DLD1 (cell line): ENCODE measurements at regions not wholly inside any gene's neighbourhood (a gene's known extent, or its start where the extent isn't known, plus 50 kb on each side); places are given as distances from the start of the nearest gene placed in this dataset.

Experiments used
- in situ Hi-C: cut with HindIII; loops from 2 replicates; pipeline ENCODE4 v1.10.0; 2017; ENCODE audit warnings: low sequenced_read_pairs

GRCh38 chr3:30113906-30114305 is 492.5 kb upstream of the TGFBR2 start:
- in situ Hi-C loops: no loop called here

- in situ Hi-C loops: no loop called here
These were observed 491.5 kb upstream of the TGFBR2 start for GRCh38 chr3:30114918-30115317.

- in situ Hi-C loops: no loop called here
These were observed 484.0 kb upstream of the TGFBR2 start for GRCh38 chr3:30122359-30122758.

- in situ Hi-C loops: no loop called here
These were observed 483.2 kb upstream of the TGFBR2 start for GRCh38 chr3:30123224-30123623.

- in situ Hi-C loops: no loop called here
These were observed 482.6 kb upstream of the TGFBR2 start for GRCh38 chr3:30123755-30124154.

GRCh38 chr3:30124435-30125370 is 481.7 kb upstream of the TGFBR2 start:
- in situ Hi-C loops: no loop called here

GRCh38 chr3:30129765-30130164 is 476.6 kb upstream of the TGFBR2 start:
- in situ Hi-C loops: no loop called here

GRCh38 chr3:30130391-30130790 is 476.0 kb upstream of the TGFBR2 start:
- in situ Hi-C loops: no loop called here

- in situ Hi-C loops: no loop called here
These were observed 475.2 kb upstream of the TGFBR2 start for GRCh38 chr3:30131191-30131590.

GRCh38 chr3:30135190-30135589 is 471.2 kb upstream of the TGFBR2 start:
- in situ Hi-C loops: no loop called here

GRCh38 chr3:30139283-30139682 is 467.1 kb upstream of the TGFBR2 start:
- in situ Hi-C loops: no loop called here

GRCh38 chr3:30140356-30141075 is 465.9 kb upstream of the TGFBR2 start:
- in situ Hi-C loops: no loop called here

GRCh38 chr3:30141178-30141581 is 465.2 kb upstream of the TGFBR2 start:
- in situ Hi-C loops: no loop called here

- in situ Hi-C loops: no loop called here
These were observed 464.5 kb upstream of the TGFBR2 start for GRCh38 chr3:30141927-30142326.

GRCh38 chr3:30142946-30143345 is 463.5 kb upstream of the TGFBR2 start:
- in situ Hi-C loops: no loop called here

- in situ Hi-C loops: no loop called here
These were observed 461.1 kb upstream of the TGFBR2 start for GRCh38 chr3:30145281-30145680.

GRCh38 chr3:30146978-30147377 is 459.4 kb upstream of the TGFBR2 start:
- in situ Hi-C loops: no loop called here

GRCh38 chr3:30154853-30155252 is 451.5 kb upstream of the TGFBR2 start:
- in situ Hi-C loops: no loop called here

GRCh38 chr3:30155755-30156154 is 450.6 kb upstream of the TGFBR2 start:
- in situ Hi-C loops: no loop called here

- in situ Hi-C loops: no loop called here
These were observed 449.6 kb upstream of the TGFBR2 start for GRCh38 chr3:30156586-30157498.

GRCh38 chr3:30161375-30161774 is 445.0 kb upstream of the TGFBR2 start:
- in situ Hi-C loops: no loop called here
